Activated naive CD8-positive, alpha-beta T cell treated with anti-CD3 and anti-CD28 coated beads, Interleukin-2, amount 10 ng/mL, durations not matched to agents 7 days and 5 days (primary cell): ENCODE measurements at regions not wholly inside any gene's neighbourhood (a gene's known extent, or its start where the extent isn't known, plus 50 kb on each side); places are given as distances from the start of the nearest gene placed in this dataset.

ENCODE experiments used
- ATAC-seq: fragments of 150-1000 bp; cut with Tn5 transposase; one replicate; pipeline ENCODE4 v1.10.0; 2021; ENCODE audit warnings: low read depth, moderate library complexity
- POLR2A ChIA-PET: fragments of 350-600 bp; sonication (Branson Sonifier 250); formaldehyde crosslinking; loops from one replicate; lab custom pipeline; 2021; ENCODE audit warnings: antibody characterized with exemption; lab: Charles Lee
- DNase-seq: peaks from one replicate; pipeline ENCODE4 v3.0.0; 2021
- H3K27ac Mint-ChIP-seq: one replicate; pipeline ENCODE4 v1.8.0; 2022; ENCODE audit warnings: mild to moderate bottlenecking, mixed read lengths
- H3K27me3 Mint-ChIP-seq: one replicate; pipeline ENCODE4 v1.8.0; 2022; ENCODE audit warnings: mild to moderate bottlenecking, moderate library complexity, mixed read lengths
- H3K36me3 Mint-ChIP-seq: one replicate; pipeline ENCODE4 v1.8.0; 2021; ENCODE audit warnings: mild to moderate bottlenecking, mixed read lengths
- H3K4me1 Mint-ChIP-seq: one replicate; pipeline ENCODE4 v1.8.0; 2021; ENCODE audit warnings: mixed read lengths
- H3K4me3 Mint-ChIP-seq: one replicate; pipeline ENCODE4 v1.8.0; 2022; ENCODE audit warnings: mild to moderate bottlenecking, moderate library complexity, mixed read lengths
- H3K9me3 Mint-ChIP-seq: one replicate; pipeline ENCODE4 v1.8.0; 2021; ENCODE audit warnings: mixed read lengths

DNA sequence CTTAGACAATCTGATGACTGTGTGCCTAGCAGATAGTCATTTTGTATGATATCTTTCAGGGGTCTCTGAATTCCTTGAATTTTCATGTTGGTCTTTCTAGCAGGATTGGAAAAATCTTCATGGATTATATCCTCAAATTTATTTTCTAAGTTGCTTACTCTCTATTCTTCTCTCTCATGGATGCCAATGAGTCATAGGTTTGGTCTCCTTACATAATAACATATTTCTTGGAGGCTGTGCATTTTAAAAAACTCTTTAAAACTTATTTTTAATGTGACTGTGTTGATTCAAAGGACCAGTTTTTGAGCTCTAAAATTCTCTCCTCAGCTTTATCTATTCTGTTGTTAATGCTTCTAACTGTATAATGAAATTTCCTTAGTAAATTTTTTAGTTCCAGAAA lies 198.7 kb downstream of the AASDHPPT start:
- no peak overlapping the region for H3K4me3 Mint-ChIP-seq
- H3K9me3 Mint-ChIP-seq: peaks cover 4% of the 10 kb centered on the region

DNA sequence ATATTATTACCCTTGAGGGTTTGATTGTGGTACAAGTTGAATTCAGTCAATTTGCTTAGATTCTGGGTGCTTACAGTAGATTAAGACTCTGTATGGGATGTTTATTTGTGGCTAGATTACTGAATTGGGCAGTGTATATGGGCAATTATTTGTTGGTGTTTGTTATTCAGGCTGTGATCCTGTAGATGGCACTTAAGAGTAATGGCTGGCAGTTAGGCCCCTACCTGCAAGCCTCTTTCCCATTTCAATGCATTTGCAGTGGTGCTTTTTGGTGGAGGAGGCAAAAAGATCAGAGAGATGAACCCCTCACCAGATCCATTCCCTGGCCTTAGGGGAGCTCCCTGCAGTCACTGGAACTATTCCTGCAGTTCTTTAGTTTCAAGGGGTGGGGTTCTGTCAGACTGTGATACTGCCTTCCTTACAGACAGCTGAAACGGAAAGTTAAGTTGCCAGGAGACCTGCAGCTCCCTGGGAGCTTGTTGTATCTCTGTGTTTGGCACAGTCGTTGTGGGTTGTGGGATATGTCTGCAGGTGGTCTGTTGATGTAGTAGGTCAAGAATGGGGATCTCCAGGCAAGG lies 199.5 kb downstream of the AASDHPPT start:
- no peak for ATAC-seq
- Mint-ChIP-seq H3K27ac (no peak overlapping the region), H3K4me1 (no peaks in the 10 kb centered on the region), H3K9me3 (peaks cover 4% of the 10 kb centered on the region), H3K27me3 (no peaks in the 10 kb centered on the region), H3K36me3 (no peaks in the 10 kb centered on the region), H3K4me3 (no peak overlapping the region)
- POLR2A ChIA-PET: no interaction called here
- DNase-seq: no peak

More for the DNA sequence above, 198.7 kb downstream of the AASDHPPT start:
- no peak for DNase-seq
- POLR2A ChIA-PET: no interaction called here
- Mint-ChIP-seq H3K27ac (no peak overlapping the region), H3K27me3 (no peaks in the 10 kb centered on the region), H3K36me3 (no peaks in the 10 kb centered on the region), H3K4me1 (no peaks in the 10 kb centered on the region)
- no peak for ATAC-seq

DNA sequence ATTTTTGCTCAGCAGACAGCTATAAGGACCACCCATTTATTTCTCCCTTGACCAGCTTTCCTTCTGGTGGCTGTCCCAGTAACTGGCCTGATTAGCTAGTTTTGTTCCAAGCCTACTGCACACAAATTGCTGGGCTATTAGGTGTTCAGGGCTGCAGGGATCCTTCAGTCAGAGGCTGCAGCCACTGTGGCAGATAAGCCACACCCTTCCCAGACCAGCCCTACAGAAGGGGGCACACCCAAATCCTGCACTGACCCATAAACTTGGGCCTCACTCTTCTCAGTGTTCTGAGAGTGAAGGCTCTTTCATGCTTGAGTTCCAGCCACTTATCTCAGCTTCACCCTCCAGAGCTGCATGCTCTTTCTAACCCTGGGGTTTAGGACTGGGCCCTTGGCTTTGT lies 200.0 kb downstream of the AASDHPPT start:
- ATAC-seq (no peak), DNase-seq (no peak)
- Mint-ChIP-seq H3K9me3 (peaks cover 3% of the 10 kb centered on the region), H3K27ac (no peak overlapping the region), H3K27me3 (no peaks in the 10 kb centered on the region), H3K4me1 (no peaks in the 10 kb centered on the region), H3K36me3 (no peaks in the 10 kb centered on the region), H3K4me3 (no peak overlapping the region)
- POLR2A ChIA-PET: no interaction called here

DNA sequence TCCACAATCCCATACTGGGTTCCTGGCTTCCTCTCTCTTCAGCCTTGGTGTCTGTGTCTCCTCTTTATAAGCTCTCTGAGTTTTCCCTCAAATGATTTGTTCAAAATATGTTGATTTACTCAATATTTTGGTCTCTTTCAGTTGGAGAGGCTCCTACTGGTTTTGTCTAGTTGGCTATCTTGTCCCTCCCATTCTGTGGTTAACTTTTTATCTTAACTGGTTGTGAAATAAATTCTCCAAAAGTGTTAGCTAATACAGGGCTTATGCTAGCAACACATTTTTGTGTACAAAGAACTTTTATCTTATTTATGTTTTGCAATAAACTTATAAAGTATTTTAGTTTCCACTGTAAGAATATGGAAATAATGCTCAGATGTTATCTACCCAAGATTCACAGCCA lies 200.9 kb downstream of the AASDHPPT start:
- POLR2A ChIA-PET: no interaction called here
- Mint-ChIP-seq H3K27ac (no peak overlapping the region), H3K9me3 (peaks cover 3% of the 10 kb centered on the region), H3K4me3 (no peak overlapping the region), H3K4me1 (no peaks in the 10 kb centered on the region), H3K36me3 (no peaks in the 10 kb centered on the region), H3K27me3 (no peaks in the 10 kb centered on the region)
- ATAC-seq (no peak), DNase-seq (no peak)

DNA sequence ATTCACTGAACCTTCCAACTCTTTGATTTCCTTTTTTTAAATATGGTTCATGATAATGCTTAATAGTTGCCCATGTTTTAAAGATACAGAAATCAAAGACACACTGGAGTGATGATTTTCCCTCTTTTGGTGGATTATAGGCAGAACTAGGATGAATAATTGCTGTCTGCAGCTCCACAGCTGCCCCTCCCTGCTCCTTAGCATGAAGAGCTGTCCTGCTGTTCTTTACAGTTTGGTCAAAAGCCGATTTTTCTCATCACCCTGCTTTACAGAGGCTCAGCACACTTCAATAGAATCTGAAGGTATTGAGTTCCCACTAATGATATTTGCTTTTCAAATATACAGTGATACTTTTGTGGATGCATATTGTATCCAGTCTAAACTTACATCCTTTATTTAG lies 202.6 kb downstream of the AASDHPPT start:
- H3K36me3 Mint-ChIP-seq: no peaks in the 10 kb centered on the region
- DNase-seq: no peak

DNA sequence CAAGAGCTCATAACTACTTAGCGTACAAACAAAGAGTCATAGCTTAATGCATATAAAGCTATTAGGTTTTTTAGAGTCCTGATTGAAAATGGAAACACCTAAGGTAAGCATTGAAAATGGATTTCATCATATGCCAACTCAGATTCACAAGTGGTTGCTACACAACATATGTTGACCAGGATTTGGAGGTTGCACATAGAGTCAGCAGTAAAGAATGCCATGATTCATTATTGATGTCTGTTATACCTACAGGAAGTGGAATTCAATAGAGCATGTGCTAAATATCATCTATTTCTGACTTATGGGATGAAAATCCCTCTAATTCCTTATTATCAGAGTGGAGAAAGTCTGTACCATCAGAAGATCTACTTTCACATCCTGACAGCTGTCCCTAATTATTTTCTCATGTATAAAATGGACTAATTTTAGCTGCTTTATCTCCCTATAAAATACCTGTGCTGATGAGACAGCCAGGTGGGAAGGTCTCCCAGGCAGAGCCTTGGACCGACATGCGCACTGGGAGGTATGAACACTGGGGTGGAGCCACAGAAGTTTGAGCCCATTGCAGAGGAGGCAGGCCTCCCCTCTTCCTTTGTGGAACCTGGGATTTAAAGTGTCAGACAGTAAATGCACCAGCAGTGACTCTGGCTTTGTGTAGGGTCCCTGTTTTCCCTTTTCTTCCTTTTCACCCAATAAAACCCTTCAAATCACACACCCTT lies 204.2 kb downstream of the AASDHPPT start:
- H3K4me1 Mint-ChIP-seq: no peaks in the 10 kb centered on the region

More for the DNA sequence above, 202.6 kb downstream of the AASDHPPT start:
- ATAC-seq: no peak
- Mint-ChIP-seq H3K4me1 (no peaks in the 10 kb centered on the region), H3K4me3 (no peak overlapping the region), H3K9me3 (peaks cover 3% of the 10 kb centered on the region), H3K27me3 (no peaks in the 10 kb centered on the region), H3K27ac (no peak overlapping the region)
- POLR2A ChIA-PET: no interaction called here

DNA sequence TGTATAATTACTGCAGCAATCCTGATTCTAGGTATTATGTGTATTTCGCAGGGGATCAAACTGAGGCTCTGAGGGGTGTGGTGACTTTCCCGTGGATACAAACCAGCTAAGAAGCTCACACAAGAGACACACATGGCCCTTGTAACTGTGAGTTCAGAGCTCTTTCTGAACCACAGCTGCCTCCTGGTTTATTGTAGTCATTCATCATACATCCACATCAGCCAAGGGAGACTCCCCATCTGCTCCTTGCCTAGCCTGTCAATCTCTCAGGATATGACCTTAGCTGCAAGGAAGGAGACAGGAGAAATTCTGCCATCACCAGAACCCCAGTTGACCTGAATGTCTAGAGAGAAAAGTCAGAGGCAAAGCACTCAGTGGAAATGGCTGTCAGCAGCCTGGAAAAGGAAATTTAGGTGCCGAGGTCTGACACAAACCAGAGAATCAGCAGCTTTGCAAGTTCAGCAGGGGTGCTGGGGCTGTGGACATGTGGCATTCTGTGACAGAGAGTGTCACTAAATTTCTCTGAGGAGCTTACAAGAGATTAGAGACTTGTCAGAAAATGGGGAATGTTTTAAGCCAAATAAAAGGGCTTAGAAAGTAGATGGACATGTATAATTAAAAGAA lies 209.5 kb downstream of the AASDHPPT start:
- Mint-ChIP-seq H3K27me3 (no peaks in the 10 kb centered on the region), H3K36me3 (no peaks in the 10 kb centered on the region), H3K4me1 (no peaks in the 10 kb centered on the region), H3K9me3 (no peaks in the 10 kb centered on the region), H3K4me3 (no peak overlapping the region), H3K27ac (no peak overlapping the region)
- ATAC-seq (no peak), DNase-seq (no peak)
- POLR2A ChIA-PET: no interaction called here

More for the DNA sequence above, 204.2 kb downstream of the AASDHPPT start:
- ATAC-seq (no peak), DNase-seq (no peak)
- no peaks in the 10 kb centered on the region for H3K36me3 Mint-ChIP-seq
- H3K27ac Mint-ChIP-seq: no peak overlapping the region
- peaks cover 1% of the 10 kb centered on the region for H3K9me3 Mint-ChIP-seq
- POLR2A ChIA-PET: no interaction called here
- H3K27me3 Mint-ChIP-seq: no peaks in the 10 kb centered on the region
- no peak overlapping the region for H3K4me3 Mint-ChIP-seq

DNA sequence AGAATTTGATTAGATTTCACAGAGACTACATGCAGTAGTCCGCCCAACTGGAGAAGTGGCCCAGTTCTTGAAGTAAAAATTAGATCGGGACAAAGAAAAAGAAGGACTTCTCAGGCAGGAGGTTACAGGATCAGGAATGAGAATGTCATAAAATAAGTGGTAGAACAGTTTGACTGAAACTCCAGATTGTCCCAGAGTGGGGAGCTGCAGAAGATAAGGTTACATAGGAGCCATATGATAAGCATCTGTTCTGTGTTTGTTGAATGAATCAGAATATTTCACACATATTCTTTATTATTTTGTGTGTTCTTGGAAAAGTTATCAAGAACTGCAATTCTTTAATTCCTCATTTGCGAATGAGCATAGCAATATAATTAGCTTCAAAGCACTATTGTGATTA lies 210.6 kb downstream of the AASDHPPT start:
- Mint-ChIP-seq H3K27ac (no peak overlapping the region), H3K4me3 (no peak overlapping the region), H3K27me3 (no peaks in the 10 kb centered on the region), H3K36me3 (no peaks in the 10 kb centered on the region), H3K4me1 (no peaks in the 10 kb centered on the region), H3K9me3 (no peaks in the 10 kb centered on the region)
- no peak for DNase-seq
- no peak for ATAC-seq
- POLR2A ChIA-PET: no interaction called here

DNA sequence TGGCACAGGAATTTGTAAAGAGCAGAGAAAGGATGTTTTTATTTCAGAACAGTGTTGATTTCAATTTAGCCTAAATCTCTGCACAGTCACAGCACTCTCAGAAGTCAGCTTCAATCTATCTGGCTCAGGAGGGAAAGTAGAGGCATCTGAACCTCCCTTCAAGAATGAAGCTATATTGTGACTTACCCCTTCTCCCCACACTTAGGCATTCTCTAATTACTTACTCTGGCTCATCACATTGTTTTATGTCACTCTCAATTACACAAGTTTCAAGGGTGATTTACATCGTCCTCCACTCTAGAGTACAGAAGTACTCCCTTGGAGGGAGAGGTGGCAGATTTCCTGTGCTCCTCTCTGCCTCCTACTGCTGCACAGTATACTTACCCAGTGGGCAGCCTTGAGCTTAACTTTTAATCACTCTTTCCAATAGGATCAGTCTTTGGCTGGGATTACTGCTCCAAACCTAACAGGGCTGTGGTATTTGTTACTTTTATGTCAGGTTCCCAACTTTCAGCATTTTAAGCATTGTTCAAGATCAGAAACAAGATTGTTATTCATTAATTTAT lies 211.4 kb downstream of the AASDHPPT start:
- no peak overlapping the region for H3K4me3 Mint-ChIP-seq
- no peak for ATAC-seq

DNA sequence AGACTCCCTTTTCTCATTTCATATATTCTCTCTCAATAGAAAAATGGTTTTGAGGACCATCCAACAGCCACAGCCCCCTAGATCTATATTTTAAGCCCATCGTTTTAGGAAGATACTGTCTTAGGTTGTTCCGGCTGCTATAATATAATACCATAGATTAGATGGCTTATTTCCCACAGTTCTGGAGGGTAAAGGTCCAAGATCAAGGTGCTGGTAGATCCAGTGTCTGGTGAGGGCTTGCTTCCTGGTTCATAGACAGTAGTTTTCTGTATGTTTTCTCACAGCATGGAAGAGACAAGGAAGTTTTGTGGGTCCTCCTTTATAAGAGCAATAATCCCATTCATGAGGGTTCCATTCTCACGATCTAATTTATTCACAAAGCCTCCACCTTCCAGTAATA lies 215.1 kb downstream of the AASDHPPT start:
- H3K36me3 Mint-ChIP-seq: no peaks in the 10 kb centered on the region
- no peak overlapping the region for H3K4me3 Mint-ChIP-seq
- POLR2A ChIA-PET: no interaction called here
- no peaks in the 10 kb centered on the region for H3K9me3 Mint-ChIP-seq
- DNase-seq: no peak
- H3K4me1 Mint-ChIP-seq: no peaks in the 10 kb centered on the region
- no peak overlapping the region for H3K27ac Mint-ChIP-seq
- ATAC-seq: no peak
- H3K27me3 Mint-ChIP-seq: no peaks in the 10 kb centered on the region

More for the DNA sequence above, 211.4 kb downstream of the AASDHPPT start:
- H3K27me3 Mint-ChIP-seq: no peaks in the 10 kb centered on the region
- DNase-seq: no peak
- POLR2A ChIA-PET: no interaction called here
- H3K36me3 Mint-ChIP-seq: no peaks in the 10 kb centered on the region
- H3K9me3 Mint-ChIP-seq: no peaks in the 10 kb centered on the region
- H3K27ac Mint-ChIP-seq: no peak overlapping the region
- no peaks in the 10 kb centered on the region for H3K4me1 Mint-ChIP-seq

DNA sequence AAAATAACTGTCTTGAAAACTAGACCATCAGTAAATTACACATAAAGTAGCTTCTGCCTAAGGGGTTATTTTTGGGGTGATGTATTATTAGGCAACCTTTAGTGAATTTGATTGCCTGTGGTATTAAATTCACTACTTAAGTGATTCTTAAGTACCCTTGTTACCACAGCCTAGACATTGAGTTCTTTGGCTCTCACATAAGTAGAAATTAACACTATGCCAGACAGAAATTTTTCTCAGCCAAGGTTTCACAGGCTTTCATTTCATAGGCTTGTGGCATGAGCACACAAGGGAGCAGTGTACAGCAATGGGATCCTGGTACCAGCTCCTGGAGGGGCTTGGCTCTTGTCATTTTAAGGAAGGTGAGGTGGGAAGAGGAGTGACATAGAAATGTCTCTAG lies 218.5 kb downstream of the AASDHPPT start:
- no peaks in the 10 kb centered on the region for H3K36me3 Mint-ChIP-seq
- ATAC-seq (no peak), DNase-seq (no peak)
- H3K27ac Mint-ChIP-seq: no peak overlapping the region
- peaks cover 7% of the 10 kb centered on the region for H3K9me3 Mint-ChIP-seq
- H3K4me1 Mint-ChIP-seq: no peaks in the 10 kb centered on the region
- no peak overlapping the region for H3K4me3 Mint-ChIP-seq
- H3K27me3 Mint-ChIP-seq: no peaks in the 10 kb centered on the region
- POLR2A ChIA-PET: no interaction called here

DNA sequence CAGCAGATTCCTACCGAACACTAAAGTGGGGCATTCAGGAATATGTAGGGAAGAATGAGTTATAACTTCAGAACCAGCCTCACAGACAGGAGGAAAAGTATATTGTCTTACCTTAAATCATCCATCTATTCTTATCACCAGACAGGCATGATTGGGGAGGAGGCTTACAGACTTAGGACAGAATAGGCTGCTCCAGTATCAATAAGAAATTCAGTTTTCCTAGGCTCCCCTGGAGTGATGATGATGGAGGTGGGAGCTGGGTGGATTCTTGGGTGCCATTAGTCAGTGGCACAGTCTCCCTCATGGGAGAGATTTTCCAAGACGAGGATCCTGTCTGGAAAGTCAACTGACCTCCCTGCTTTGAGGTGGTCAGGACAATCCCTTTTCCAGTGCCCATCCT lies 225.0 kb downstream of the AASDHPPT start:
- DNase-seq (no peak), ATAC-seq (no peak)
- POLR2A ChIA-PET: no interaction called here
- no peaks in the 10 kb centered on the region for H3K4me1 Mint-ChIP-seq
- no peaks in the 10 kb centered on the region for H3K27me3 Mint-ChIP-seq
- no peak overlapping the region for H3K4me3 Mint-ChIP-seq
- peaks cover 14% of the 10 kb centered on the region for H3K9me3 Mint-ChIP-seq
- H3K36me3 Mint-ChIP-seq: no peaks in the 10 kb centered on the region
- H3K27ac Mint-ChIP-seq: no peak overlapping the region

DNA sequence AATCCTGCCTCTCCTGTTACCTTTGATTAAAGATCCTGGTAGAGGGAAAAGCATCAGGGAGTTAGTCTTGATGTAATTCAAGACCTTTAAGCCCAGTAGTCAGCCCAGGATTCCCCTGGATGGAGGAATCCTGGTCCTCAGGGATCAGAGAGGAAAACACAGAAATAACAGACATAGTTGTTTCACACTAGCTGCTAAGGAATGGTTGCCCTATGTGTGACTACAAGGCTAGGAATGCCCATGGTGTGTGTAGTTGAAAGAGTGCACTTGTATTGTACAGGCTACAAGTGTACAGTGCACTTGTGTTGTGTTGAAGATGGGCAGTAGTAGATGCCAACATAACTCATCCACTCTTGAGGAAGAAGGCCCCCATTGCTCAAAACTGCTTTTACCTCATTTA lies 226.8 kb downstream of the AASDHPPT start:
- H3K36me3 Mint-ChIP-seq: no peaks in the 10 kb centered on the region
- no peak for ATAC-seq
- no peak overlapping the region for H3K27ac Mint-ChIP-seq
- no peaks in the 10 kb centered on the region for H3K27me3 Mint-ChIP-seq
- no peaks in the 10 kb centered on the region for H3K4me1 Mint-ChIP-seq
- no peak overlapping the region for H3K4me3 Mint-ChIP-seq
- peaks cover 7% of the 10 kb centered on the region for H3K9me3 Mint-ChIP-seq
- POLR2A ChIA-PET: no interaction called here
- no peak for DNase-seq

DNA sequence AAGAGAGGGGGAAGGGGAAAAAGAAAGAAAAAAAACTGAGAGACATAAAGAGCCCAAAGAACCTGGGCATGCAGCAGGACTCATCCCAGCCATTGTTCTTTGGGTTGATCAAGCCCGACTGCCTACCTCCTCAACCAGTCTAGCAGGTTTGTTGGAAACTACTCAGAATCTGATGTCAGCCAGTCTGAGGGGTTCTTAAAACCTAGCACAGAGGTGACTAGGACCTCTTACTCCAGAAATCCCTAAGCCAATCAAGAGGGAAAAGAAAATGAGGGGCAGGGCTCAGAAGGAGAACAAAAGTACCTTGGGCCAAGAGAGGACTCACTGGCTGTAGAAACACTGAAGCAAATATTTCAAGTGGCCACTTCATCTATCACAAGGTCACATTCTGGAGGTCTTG lies 228.0 kb downstream of the AASDHPPT start:
- no peak for ATAC-seq
- H3K4me1 Mint-ChIP-seq: no peaks in the 10 kb centered on the region
- no peaks in the 10 kb centered on the region for H3K36me3 Mint-ChIP-seq
- no peak overlapping the region for H3K4me3 Mint-ChIP-seq
- H3K27me3 Mint-ChIP-seq: no peaks in the 10 kb centered on the region
- no peak overlapping the region for H3K27ac Mint-ChIP-seq
- POLR2A ChIA-PET: no interaction called here
- DNase-seq: no peak
- H3K9me3 Mint-ChIP-seq: peaks cover 7% of the 10 kb centered on the region
